ENCODE measurements at regions not wholly inside any gene's neighbourhood (a gene's known extent, or its start where the extent isn't known, plus 50 kb on each side); places are given as distances from the start of the nearest gene placed in this dataset.

DNA sequence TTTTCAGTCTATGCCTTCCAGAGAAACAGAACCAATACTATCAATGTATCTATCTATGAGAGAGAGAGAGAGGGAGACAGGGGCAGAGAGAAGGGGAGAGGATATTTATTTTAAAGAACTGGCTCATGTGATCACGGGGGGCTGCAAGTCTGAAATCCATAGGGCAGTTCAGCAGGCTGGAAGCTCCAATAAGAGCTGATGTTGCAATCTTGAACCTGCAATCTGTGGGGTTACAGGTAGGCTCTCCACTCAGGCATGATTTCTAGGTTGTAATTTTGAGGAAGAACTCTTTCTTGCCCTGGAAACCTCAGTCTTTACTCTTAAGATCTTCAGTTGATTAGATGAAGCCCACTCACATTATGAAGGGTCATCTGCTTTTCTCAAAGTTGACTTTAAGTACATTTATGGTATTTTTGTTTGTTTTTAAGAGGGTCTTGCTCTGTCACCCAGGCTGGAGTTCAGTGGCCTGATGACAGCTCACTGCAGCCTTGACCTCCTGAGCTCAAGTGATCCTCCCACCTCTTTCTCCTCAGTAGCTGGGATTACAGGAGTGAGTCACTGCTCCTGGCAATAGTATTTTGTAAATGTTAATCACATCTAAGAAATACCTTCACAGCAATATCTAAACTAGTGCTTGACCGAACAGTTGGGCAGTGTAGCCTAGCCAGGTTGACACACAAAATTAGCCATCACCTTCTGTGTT, 376.4 kb downstream of the FGF9 start:
- ChIA-PET POLR2A (no interaction called here), RAD21 (ENCODE audit: low non-redundant PET in 1 of 2, low total read pairs in 2 of 2, uncharacterized antibody in 2 of 2, unreplicated experiment in 2 of 2) (no interaction called here), CTCF (no interaction called here)
- peaks cover 0 to 15% of the 10 kb centered on the region in 2 experiments; a peak in 2 of 4 replicates for H3K4me1 ChIP-seq (ENCODE audit: control insufficient read depth in 1 of 2, insufficient read depth in 2 of 2, low read length in 2 of 2)
- ATAC-seq, result peak; percentile 71
- no peaks in the 10 kb centered on the region for H4K20me1 ChIP-seq (ENCODE audit: insufficient read depth)
- peak overlapping the region; percentile 28; the same call in 1 of the 2 replicates for H3K4me2 ChIP-seq (ENCODE audit: low read length)
- intact Hi-C loops (cut with micrococcal nuclease), result no loop called here
- H2AFZ ChIP-seq (ENCODE audit: low read depth, low read length, poor library complexity, severe bottlenecking), result no peak overlapping the region
- no peak overlapping the region for H3K9ac ChIP-seq (ENCODE audit: low read length)
- no peak overlapping the region for H3K27ac ChIP-seq (ENCODE audit: low read depth, low read length)
- no peak overlapping the region for H3K4me3 ChIP-seq (replicated peaks in 1 of 2; ENCODE audit: low read depth in 1 of 2, low read length in 2 of 2)
- BruUV-seq (replicated peaks), result no TSS peak
- H3K36me3 ChIP-seq (ENCODE audit: control insufficient read depth in 1 of 2, insufficient read depth in 2 of 2, low read length in 2 of 2), result no peaks in the 10 kb centered on the region
- DNase-seq (ENCODE audit: low read depth, low spot score), result peak; percentile 1
- H3K9me3 ChIP-seq (ENCODE audit: control insufficient read depth in 1 of 2, insufficient read depth in 1 of 2, low read depth in 1 of 2, low read length in 2 of 2), result no peaks in the 10 kb centered on the region
- no peaks in the 10 kb centered on the region for H3K27me3 ChIP-seq (ENCODE audit: insufficient read depth, low read length)
- H3K9me2 ChIP-seq (ENCODE audit: insufficient read depth), result no peaks in the 10 kb centered on the region
- H3K79me2 ChIP-seq (ENCODE audit: insufficient read depth, low read length), result no peaks in the 10 kb centered on the region
- TF ChIP-seq, protein P1, sequence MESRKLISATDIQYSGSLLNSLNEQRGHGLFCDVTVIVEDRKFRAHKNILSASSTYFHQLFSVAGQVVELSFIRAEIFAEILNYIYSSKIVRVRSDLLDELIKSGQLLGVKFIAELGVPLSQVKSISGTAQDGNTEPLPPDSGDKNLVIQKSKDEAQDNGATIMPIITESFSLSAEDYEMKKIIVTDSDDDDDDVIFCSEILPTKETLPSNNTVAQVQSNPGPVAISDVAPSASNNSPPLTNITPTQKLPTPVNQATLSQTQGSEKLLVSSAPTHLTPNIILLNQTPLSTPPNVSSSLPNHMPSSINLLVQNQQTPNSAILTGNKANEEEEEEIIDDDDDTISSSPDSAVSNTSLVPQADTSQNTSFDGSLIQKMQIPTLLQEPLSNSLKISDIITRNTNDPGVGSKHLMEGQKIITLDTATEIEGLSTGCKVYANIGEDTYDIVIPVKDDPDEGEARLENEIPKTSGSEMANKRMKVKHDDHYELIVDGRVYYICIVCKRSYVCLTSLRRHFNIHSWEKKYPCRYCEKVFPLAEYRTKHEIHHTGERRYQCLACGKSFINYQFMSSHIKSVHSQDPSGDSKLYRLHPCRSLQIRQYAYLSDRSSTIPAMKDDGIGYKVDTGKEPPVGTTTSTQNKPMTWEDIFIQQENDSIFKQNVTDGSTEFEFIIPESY (IDR thresholded peaks at IDR 0.05; ENCODE audit: extremely low read depth, insufficient replicate concordance, low read length), result no peak
- no peak for TF ChIP-seq SP1 (IDR thresholded peaks at IDR 0.05; ENCODE audit: low read depth)
- TF ChIP-seq, protein P2, sequence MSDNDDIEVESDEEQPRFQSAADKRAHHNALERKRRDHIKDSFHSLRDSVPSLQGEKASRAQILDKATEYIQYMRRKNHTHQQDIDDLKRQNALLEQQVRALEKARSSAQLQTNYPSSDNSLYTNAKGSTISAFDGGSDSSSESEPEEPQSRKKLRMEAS (IDR thresholded peaks at IDR 0.05), result no peak

DNA sequence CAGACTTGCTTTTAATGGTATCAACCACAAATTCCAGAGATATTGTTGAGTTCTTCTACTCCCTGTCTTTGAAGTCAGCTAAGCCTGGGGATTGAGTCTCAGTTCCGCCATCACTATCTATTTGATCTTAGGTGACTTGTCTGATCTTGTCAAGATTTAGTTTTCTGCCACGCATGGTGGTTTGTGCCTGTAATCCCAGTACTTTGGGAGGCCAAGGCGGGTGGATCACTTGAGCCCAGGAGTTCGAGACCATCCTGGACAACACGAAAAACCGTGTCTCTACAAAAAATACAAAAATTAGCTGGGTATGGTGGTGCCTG, 376.9 kb downstream of the FGF9 start:
- POLR2A ChIA-PET, result no interaction called here

More for the DNA sequence above, 376.9 kb downstream of the FGF9 start:
- no peaks in the 10 kb centered on the region for H3K9me2 ChIP-seq (ENCODE audit: insufficient read depth)
- BruUV-seq (replicated peaks), result no TSS peak
- ChIA-PET CTCF (no interaction called here), RAD21 (ENCODE audit: low non-redundant PET in 1 of 2, low total read pairs in 2 of 2, uncharacterized antibody in 2 of 2, unreplicated experiment in 2 of 2) (no interaction called here)
- DNase-seq (ENCODE audit: low read depth, low spot score) (no peak), ATAC-seq (no peak; the same call in 1 of the 2 replicates)
- H3K36me3 ChIP-seq (ENCODE audit: control insufficient read depth in 1 of 2, insufficient read depth in 2 of 2, low read length in 2 of 2), result no peaks in the 10 kb centered on the region
- H4K20me1 ChIP-seq (ENCODE audit: insufficient read depth), result no peaks in the 10 kb centered on the region
- H3K4me3 ChIP-seq (replicated peaks in 1 of 2; ENCODE audit: low read depth in 1 of 2, low read length in 2 of 2), result no peak overlapping the region
- H3K27me3 ChIP-seq (ENCODE audit: insufficient read depth, low read length), result no peaks in the 10 kb centered on the region
- H3K27ac ChIP-seq (ENCODE audit: low read depth, low read length), result no peak overlapping the region
- H2AFZ ChIP-seq (ENCODE audit: low read depth, low read length, poor library complexity, severe bottlenecking), result no peak overlapping the region
- TF ChIP-seq, protein P2 (IDR thresholded peaks at IDR 0.05), result no peak
- TF ChIP-seq TCF7L2 (IDR thresholded peaks at IDR 0.05; ENCODE audit: borderline replicate concordance, extremely low read depth, insufficient read depth, insufficient read length), result peak; percentile 70
- no peak overlapping the region for H3K9ac ChIP-seq (ENCODE audit: low read length)
- peak overlapping the region; percentile 28; the same call in 1 of the 2 replicates for H3K4me2 ChIP-seq (ENCODE audit: low read length)
- intact Hi-C loops (cut with micrococcal nuclease), result no loop called here
- H3K4me1 ChIP-seq (ENCODE audit: control insufficient read depth in 1 of 2, insufficient read depth in 2 of 2, low read length in 2 of 2), result peaks cover 0 to 15% of the 10 kb centered on the region in 2 experiments; a peak in 2 of 4 replicates
- no peaks in the 10 kb centered on the region for H3K79me2 ChIP-seq (ENCODE audit: insufficient read depth, low read length)
- H3K9me3 ChIP-seq (ENCODE audit: control insufficient read depth in 1 of 2, insufficient read depth in 1 of 2, low read depth in 1 of 2, low read length in 2 of 2), result no peaks in the 10 kb centered on the region

Data from HCT116 (cell line).